Peyer's patch (tissue), 4 donors: ENCODE measurements at regions not wholly inside any gene's neighbourhood (a gene's known extent, or its start where the extent isn't known, plus 50 kb on each side); places are given as distances from the start of the nearest gene placed in this dataset.

Experiments
- CTCF ChIP-seq, 6 experiments: fragments of 450-650 bp in 4 of 6; fragments of 200-600 bp in 2 of 6; sonication (generic) in 1 of 6; IDR thresholded peaks; one replicate each; pipeline ENCODE4 v1.5.1; 2017 to 2019; ENCODE audit warnings: antibody characterized with exemption in 6 of 6, mild to moderate bottlenecking in 3 of 6, moderate library complexity in 1 of 6
- POLR2A ChIP-seq, 2 donors: fragments of 450-650 bp; IDR thresholded peaks; one replicate each; pipeline ENCODE4 v1.5.1; 2017; ENCODE audit warnings: antibody characterized with exemption in 2 of 2, mild to moderate bottlenecking in 2 of 2, moderate library complexity in 2 of 2

GRCh38 chr10:78687626-78688025, 381.1 kb upstream of the ZMIZ1 start:
- TF ChIP-seq POLR2A (IDR thresholded peaks at IDR 0.05) (no peak), CTCF (IDR thresholded peaks at IDR 0.05) (no peak)
